HG03558 (cell line): ENCODE measurements at regions not wholly inside any gene's neighbourhood (a gene's known extent, or its start where the extent isn't known, plus 50 kb on each side); places are given as distances from the start of the nearest gene placed in this dataset.

Experiments
- ATAC-seq: cut with Tn5 transposase; IDR thresholded peaks from one replicate; pipeline ENCODE4 v1.9.1; 2021; ENCODE audit warnings: moderate number of reproducible peaks; ENCODE audit not compliant: unreplicated experiment; ENCODE audit errors: extremely low read depth

DNA sequence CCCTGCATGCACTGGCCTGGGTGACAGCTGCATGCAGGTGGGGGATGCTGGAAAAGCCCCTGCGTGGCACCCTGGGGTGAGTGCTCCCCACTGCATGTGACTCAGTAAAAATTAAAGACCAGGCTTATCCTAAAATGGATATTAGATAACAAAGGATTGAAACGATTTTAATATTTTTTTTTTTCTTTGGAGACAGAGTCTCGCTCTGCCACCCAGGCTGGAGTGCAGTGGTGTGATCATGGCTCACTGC lies 334.9 kb downstream of the C16orf95 start:
- no peak for ATAC-seq

DNA sequence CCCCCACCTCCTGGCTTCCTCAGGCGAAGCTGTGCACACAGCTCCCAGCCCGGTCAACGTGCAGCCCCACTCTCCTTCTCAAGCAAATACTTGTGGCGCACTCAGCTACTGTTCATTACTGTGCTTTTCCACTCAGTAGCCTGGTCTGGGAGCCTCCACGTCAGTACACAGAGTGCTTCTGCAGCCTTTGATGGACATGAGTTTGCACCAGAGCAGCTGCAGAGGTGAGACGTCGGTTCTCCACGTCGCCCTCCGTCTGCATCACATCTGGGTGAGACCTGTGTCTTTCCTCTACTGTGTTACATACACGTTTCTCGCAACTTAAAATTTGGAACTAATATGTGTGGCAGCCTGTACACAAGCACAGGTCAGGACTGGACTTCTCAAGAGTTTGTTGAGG lies 334.3 kb downstream of the C16orf95 start:
- no peak for ATAC-seq

DNA sequence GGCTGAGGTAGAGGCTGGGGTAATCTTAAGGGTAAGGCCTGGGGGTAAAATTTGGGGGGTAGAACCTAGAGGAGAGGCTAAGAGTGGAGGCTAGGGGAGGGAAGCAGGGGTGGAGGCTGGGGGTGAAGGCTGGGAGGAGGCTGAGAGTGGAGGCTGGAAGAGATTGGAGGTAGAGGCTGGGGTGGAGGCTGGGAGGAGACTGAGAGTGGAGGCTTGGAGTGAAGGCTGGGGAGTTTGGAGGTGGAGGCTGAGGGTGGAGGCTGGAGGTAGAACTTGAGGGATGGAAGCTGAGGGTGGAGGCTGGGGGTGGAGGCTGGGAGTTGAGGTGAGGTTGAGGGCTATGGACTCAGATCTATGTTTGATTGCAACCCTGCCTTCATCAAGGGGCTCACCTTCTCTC lies 333.6 kb downstream of the C16orf95 start:
- no peak for ATAC-seq

DNA sequence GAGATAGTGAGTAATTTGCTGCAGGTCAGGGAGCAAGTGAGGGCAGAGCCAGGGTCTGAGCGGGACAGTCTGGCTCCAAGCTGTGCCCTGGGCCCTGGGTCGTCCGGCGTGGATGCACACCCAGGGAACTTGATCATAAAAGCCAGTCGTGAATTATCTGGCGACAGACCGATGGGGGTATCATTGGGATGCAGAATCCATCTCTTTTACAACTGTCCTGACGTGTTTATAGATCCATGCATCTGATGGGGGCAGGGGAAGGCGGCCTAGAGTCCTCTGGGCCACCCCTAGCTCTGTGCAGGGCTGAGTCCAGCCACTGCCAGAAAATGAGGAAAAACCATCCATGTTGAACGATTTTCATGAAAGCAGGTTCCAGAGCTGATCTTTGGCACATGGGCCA lies 332.8 kb downstream of the C16orf95 start:
- ATAC-seq = no peak

DNA sequence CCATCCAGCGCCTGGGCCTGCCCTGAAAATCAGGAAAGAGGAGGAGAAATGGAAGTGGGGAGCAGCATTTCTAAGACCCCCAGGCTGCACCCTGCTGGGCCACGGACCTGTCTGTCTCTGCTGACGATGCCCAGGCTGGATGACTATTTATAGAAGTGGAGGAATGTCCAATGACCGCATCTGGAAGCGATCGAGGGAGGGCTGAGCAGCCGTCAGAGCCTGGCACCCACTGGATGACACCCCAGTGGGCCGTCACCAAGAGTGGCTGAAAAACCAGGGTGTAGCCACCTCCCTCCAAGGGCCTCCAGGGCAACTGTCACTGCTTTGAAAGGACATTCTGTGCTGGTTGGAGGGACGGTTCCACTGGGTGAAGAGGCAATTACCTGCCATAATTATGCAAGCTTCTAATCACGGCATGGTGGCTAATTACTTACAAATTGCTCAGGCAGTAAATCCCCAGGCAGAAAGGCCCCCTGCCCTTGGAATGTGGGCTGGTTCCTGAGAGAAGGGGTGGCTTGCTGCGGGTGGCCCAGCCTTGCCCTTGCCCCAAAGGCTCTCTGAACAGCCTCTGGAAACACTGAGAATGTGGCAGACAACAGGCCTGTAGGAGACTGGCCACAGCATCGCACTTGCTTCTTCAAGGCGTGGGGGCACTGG lies 332.1 kb downstream of the C16orf95 start:
- no peak for ATAC-seq

DNA sequence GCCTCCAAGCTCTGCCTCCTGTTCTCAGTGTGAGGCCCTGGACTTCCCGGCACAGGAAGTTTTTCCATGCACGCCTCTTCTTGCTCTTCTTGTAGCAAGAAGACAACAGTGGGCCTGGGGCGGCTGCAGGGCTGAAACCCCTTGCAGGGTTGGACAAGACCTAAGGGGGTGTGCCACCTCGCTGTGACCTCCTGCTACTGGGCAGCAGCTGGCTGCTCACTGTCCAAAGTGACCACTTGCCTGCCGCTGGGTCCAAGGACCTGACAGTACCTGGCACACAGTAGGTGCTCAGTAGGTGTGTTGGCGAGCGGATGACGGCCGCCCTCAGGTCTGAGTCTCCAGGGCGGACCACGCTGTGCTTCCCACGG lies 331.6 kb downstream of the C16orf95 start:
- no peak for ATAC-seq

DNA sequence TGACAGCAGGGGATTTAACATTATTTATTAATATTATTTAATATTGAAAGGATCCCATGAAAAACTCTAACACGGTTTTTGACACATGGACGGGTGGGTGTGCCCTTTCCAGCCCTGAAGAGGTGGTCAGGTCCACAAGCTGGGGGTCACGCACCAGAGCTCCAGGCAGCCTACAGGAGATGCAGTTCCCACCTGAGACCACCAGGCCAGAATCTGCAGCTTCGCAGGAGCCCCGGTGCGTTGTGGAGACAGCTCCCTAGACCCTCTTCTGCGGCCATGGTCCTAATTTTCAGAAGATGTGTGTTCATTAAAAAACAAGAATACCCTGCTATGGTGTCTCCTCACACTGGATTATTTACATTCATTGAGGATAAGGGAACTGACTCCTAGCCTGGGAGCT lies 331.1 kb downstream of the C16orf95 start:
- ATAC-seq = no peak

DNA sequence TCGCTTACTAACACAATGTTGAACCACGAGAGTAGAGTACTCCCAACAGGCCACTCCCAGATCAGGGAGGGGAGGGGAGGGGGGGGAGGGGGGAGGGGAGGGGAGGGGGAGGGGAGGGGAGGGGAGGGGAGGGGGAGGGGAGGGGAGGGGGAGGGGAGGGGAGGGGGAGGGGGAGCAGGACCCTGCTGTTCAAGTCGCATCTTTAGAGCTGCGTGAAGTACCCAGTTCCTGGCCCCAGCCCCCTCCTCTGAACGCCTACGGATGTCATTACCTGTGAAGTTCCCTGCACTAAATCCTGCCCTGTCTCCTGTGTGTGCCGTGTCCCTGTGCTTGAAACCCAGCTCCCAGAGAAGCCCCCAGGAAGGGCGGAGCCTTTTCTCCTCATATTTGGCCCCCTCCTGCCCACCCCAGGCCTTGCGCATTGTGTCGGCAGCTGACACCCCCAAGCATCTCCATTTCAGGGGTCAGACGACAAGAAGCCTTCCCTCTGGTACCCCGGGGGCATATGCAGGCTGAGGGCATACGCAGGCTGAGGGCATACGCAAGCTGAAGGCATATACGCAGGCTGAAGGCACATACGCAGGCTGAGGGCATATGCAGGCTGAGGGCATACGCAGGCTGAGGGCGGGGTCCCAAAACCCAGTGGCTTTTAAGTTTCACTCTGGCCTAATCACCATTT lies 330.2 kb downstream of the C16orf95 start:
- no peak for ATAC-seq

DNA sequence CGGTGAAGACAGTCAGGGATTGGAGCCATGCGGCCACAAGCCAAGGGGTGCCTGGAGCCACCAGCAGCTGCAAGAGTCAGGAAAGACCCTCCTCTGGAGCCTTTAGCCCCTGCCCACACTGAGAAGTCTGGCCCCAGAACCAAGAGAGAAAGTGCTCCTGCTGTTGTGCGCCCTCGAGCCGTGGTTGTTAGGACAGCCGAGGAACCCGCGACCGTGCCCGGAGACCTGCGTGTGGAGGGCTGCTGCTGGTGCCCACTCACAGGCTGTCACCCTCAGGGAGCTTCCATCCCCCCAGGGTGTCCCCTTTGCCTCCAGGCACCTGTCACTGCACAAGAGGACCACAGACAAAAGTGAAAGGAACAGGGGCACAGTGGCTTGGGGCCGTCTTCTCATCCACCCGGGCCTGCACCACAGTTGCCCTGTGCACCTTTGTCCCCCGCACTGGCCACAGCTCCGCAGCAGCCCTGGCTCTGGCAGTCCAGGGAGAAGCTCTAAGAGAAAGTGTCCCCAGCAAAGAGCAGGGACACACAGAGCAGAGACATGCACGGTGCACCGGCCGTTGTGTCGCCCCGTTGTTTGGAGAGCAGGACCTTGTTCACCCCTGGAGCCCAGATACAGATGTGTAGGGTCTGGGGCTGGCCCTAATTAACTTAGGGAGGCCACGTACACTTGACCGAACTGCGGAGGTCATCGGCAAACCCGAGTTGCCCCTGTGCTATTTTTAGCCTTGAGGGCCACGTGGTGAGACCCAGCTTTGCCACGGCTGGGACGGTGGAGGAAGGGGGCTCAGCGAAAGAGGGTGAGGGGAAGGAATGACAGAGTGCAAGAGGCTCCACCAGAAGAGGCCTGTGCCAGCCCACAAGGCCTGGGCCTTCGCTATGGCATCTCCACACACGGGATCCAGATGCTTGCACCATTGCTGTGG lies 329.2 kb downstream of the C16orf95 start:
- ATAC-seq = no peak

DNA sequence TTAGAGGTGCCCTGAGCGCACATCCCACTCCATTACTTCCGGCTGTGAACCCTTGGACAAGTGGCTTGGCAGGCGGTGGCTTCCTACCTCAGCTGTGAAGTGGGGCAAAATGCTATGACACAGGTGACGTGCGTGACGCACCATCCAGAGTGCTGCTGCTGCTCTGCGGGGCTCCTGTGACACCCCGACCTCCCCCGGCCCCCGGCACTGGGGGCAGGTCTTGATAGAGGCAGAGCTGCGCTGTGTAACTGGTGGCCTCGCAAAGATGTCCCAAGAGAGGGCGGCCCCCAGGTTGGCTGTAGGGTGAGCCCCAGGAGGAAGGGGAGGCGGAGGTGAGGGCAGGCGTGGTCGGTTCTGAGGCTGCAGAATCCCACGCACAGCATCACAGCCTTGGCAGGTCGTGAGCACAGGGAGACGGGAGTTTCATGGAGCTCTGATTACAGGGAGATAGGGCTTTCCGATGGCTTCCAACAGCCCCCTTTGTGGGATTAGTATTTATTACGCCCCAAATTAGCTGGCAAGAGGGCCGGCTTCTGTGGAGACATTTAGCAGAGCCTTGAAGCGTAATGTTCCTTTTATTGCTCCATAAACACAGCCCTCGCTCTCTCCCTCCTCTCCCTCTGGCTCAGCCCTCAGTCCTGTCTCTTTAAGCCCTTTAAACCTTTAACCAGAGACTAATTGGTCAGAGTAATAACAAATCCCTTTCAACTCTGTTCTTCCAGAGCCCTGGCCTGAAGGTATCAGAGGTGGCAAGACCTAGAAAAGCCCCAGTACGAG lies 328.1 kb downstream of the C16orf95 start:
- no peak for ATAC-seq

DNA sequence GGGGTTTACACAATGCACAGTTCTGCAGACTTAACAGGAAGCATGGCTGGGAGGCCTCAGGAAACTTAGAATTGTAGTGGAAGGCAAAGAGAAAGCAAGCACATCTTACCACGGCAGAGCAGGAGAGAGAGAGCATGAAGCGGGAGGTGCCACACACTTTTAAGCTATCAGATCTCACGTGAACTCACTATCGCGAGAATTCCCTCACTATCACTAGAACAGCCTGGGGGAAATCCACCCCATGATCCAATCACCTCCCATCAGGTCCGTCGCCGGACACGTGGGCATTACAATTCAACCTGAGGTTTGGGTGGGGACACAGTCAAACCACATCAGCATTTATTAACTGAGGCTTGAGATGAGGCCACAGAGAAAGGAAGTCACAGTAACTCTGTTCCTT lies 326.7 kb downstream of the C16orf95 start:
- ATAC-seq = no peak

DNA sequence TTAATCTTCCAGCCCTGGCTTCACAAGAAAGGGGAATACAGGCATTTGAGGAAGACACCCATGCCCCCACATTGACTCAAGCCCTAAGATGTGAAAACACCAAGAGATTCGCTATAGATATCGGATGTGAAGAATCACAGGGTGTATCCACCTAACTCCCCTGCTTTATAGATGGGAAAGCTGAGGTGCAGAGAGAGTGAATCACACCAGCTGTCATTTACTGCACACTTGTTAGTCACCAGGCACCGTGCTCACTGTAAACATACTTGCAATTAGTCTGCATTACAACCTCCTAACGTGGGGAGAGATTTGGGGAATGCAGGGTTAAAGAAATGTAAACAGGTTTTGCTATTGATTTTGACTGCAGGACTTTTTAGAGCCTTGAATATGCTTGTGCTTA lies 325.5 kb downstream of the C16orf95 start:
- ATAC-seq = no peak

DNA sequence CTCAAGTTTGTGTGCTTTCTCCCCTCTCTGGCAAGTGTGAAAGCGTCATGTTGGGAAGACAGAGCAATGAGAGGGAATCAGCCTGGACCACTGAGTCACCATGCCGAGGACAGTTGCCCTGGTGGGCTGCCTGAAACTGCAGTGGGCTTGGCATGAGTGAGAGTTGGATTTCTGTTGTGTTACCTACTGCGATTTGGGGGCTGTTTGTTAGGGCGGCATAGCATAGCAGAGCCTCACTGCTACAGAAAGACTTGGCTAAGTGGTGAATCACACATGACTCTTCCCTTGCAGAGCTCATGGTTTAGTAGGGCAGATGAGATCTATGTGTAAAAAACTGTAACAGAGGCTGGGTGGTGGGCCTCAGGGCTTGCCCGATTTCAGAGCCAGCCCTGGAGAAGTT lies 324.6 kb downstream of the C16orf95 start:
- ATAC-seq = no peak

DNA sequence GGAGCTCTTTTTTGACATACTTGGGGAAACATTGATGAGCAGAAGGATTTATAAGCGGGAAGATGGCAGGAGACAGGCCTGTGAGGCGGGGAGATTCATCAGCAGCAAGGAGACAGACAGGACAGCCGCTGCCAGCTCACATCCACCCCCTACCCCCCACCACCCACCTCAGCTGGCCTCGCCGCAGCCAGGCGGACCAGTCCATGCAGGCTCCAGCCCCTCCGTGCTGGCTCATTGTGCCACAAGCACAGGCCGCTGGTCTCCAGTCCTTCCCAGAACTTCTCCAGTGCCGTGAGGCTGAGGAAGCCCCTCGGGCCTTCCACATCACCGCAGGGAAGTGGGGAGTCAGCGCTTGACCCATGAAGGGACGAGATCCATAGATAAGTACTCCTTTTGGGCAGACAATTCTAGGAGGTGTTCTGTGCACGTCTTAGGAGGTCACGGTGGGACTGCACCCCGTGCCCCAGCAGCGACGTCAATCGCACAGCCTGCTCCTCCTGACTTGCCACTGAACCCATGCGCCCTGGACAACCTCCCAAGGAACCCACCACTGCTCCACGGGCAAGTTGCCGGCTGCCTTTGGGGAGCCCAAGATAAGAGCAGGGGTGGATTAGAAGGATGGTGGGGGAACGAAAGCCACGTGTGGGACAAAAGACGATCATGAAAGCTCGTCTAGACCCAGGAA lies 323.6 kb downstream of the C16orf95 start:
- no peak for ATAC-seq

DNA sequence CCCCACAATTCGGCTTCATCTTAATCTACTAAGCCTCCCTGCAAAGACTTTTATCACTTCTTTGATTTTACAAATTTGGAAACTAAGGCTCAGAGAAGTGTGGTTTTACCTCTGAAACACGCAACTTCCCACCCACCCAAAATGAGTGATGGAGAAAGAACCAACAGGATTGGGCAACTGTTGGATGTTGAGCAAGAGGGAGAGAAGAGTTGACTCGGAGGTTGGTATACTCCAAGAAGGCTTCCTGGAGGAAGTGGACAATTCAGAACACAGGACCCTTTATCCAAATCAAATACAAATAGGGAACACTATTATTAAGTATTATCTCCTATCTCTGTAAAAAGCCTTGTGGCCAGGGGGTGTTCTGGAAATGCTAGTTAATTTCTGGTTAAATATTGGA lies 323.0 kb downstream of the C16orf95 start:
- ATAC-seq = no peak

DNA sequence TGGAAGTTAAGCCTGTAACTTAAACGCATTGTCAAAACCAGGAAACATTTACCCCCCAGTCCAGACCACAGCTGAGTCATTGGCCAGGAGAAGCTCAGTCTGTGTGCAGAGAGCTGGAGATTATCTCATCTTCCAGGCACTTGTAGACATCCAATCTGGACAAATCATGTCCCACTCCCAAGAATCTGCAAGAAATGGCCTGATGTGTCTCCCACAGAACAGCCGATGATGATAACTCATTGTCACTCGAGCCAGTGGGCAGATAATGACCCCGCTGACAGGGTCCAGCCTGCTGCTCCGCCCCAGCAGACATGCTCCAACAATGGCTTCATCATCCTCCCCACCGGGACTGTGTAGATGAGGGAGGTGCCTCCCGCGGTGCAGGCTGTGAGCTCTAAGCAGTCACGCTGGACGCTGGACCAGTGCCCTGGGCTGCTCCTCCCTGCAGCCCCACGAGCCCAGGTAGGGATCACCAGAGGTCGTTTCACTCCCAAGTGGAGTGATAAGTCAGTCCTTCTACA lies 322.5 kb downstream of the C16orf95 start:
- ATAC-seq = no peak

DNA sequence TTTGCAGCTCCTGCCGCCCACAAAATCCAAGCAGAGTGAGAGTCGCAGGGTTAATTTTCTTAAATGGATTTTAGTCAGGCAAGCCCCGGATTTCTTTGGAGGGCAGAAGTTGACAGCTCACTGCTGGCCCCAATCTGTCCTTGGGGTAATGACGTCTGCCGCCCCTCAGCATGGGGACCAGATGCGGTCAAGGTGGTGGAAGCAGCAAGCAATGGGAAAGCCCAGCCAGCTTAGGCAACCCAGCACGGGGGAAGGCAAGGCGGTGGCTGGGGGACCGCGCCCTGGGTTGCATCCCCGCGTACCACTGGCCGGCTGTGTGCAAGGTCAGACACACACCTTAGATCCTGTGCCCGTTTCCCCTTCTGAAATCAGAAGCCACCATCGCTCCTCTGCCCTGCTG lies 321.7 kb downstream of the C16orf95 start:
- ATAC-seq = no peak

DNA sequence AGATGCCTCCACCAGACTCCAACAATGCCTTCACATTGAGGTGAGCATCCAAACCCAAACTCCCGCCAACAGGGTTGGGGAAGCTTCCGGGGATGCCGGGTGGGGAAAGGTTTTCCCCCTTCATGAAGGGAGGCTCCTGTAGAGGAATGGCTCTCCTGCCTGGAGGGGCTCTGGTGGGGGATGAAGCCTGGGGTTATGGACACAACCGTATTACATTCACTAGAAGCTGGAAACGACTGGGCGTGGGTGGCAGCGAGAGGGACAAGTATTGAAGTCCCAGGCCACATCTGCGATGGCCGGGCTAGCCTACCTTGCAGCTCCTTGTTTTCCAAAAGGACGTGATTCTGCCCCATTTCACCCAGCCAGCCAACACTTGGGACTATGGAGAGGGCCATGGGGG lies 321.1 kb downstream of the C16orf95 start:
- ATAC-seq = no peak

DNA sequence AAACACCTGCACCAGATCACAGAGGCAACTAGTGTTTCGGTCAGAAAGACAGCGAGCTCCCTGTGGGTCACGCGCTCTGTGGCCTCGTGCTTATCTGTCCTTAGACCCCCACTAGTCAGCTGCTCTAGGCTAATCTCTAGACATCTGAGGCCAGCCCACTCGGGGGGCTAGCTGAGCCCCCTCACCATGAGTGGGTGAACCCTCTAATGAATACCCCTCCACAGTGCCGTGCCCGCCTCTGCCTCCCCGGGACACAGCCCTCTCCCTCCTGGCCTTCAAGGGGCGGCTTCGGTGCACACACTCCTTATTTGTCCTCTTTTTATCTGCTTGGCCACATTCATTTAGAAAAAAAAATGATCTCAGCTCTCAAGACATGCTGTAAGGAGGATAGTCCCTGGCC lies 320.1 kb downstream of the C16orf95 start:
- ATAC-seq = no peak
